Left lung (tissue), 4 donors: ENCODE measurements at regions not wholly inside any gene's neighbourhood (a gene's known extent, or its start where the extent isn't known, plus 50 kb on each side); places are given as distances from the start of the nearest gene placed in this dataset.

Experiments
- ATAC-seq: fragments of 200-7000 bp; cut with Tn5 transposase; one replicate; pipeline ENCODE4 v1.9.1; 2020; ENCODE audit warnings: moderate library complexity
- DNase-seq, 4 donors: peaks; one replicate each; pipeline ENCODE4 v3.0.0-alpha.2; 2013 to 2020
- H3K27ac ChIP-seq, 2 donors: fragments of 200-600 bp; sonication (generic) in 1 of 2; one replicate each; pipeline versions ENCODE4 v1.5.0 to v1.8.0; 2020 to 2021
- H3K27me3 ChIP-seq, 2 donors: fragments of 200-600 bp; sonication (generic) in 1 of 2; one replicate each; pipeline versions ENCODE4 v1.5.0 to v1.8.0; 2020 to 2021
- H3K36me3 ChIP-seq, 2 donors: fragments of 200-600 bp; sonication (generic) in 1 of 2; one replicate each; pipeline versions ENCODE4 v1.5.0 to v1.8.0; 2020 to 2021
- H3K4me1 ChIP-seq, 2 donors: fragments of 200-600 bp; one replicate each; pipeline ENCODE4 v1.8.0; 2021
- H3K4me3 ChIP-seq, 2 donors: fragments of 200-600 bp; sonication (generic) in 1 of 2; one replicate each; pipeline versions ENCODE4 v1.5.0 to v1.8.0; 2020 to 2021; ENCODE audit warnings: mild to moderate bottlenecking in 1 of 2
- H3K9me3 ChIP-seq, 2 donors: fragments of 200-600 bp; sonication (generic) in 1 of 2; one replicate each; pipeline versions ENCODE4 v1.5.0 to v1.8.0; 2020 to 2021
- CTCF ChIP-seq, 2 donors: fragments of 200-600 bp; sonication (generic) in 1 of 2; IDR thresholded peaks; one replicate each; pipeline versions ENCODE4 v1.5.0 to v1.8.0; 2021; ENCODE audit warnings: antibody characterized with exemption in 2 of 2
- intact Hi-C, 2 donors: fragments of 100-400 bp; cut with DNase I; formaldehyde crosslinking; loops; one replicate each; pipeline versions ENCODE4 v1.11.2 to v1.14.2; 2022
- donor health status: DM: no; HTN: yes; CAD: no.
- donor health status: DM: no; HTN: no; CAD: no.

GRCh38 chr4:31391976-31392375, 671.8 kb downstream of the PCDH7 start:
- H3K27ac ChIP-seq, result no peak overlapping the region
- H3K9me3 ChIP-seq, result no peaks in the 10 kb centered on the region
- H3K4me1 ChIP-seq, result no peaks in the 10 kb centered on the region
- no peaks in the 10 kb centered on the region for H3K27me3 ChIP-seq
- ATAC-seq, result no peak
- intact Hi-C loops, result no loop called here
- H3K4me3 ChIP-seq, result no peak overlapping the region
- no peaks in the 10 kb centered on the region for H3K36me3 ChIP-seq
- DNase-seq, result no peak
- no peak for TF ChIP-seq CTCF (IDR thresholded peaks at IDR 0.05)

- ATAC-seq (no peak), DNase-seq (no peak)
- intact Hi-C loops, result no loop called here
- no peak for TF ChIP-seq CTCF (IDR thresholded peaks at IDR 0.05)
- H3K9me3 ChIP-seq, result no peaks in the 10 kb centered on the region
- H3K36me3 ChIP-seq, result no peaks in the 10 kb centered on the region
- no peak overlapping the region for H3K4me3 ChIP-seq
- no peak overlapping the region for H3K27ac ChIP-seq
- no peaks in the 10 kb centered on the region for H3K4me1 ChIP-seq
- H3K27me3 ChIP-seq, result no peaks in the 10 kb centered on the region
Measured at GRCh38 chr4:31392923-31393322, 672.8 kb downstream of the PCDH7 start.

GRCh38 chr4:31408121-31408520, 688.0 kb downstream of the PCDH7 start:
- H3K4me1 ChIP-seq, result no peaks in the 10 kb centered on the region
- H3K4me3 ChIP-seq, result no peak overlapping the region
- ATAC-seq (no peak), DNase-seq (no peak)
- TF ChIP-seq CTCF (IDR thresholded peaks at IDR 0.05), result no peak
- no peaks in the 10 kb centered on the region for H3K27me3 ChIP-seq
- intact Hi-C loops, result no loop called here
- H3K27ac ChIP-seq, result no peak overlapping the region
- H3K36me3 ChIP-seq, result no peaks in the 10 kb centered on the region
- no peaks in the 10 kb centered on the region for H3K9me3 ChIP-seq

- Histone ChIP-seq H3K36me3 (no peaks in the 10 kb centered on the region), H3K27me3 (no peaks in the 10 kb centered on the region), H3K4me3 (no peak overlapping the region), H3K4me1 (no peaks in the 10 kb centered on the region), H3K9me3 (no peaks in the 10 kb centered on the region), H3K27ac (no peak overlapping the region)
- TF ChIP-seq CTCF (IDR thresholded peaks at IDR 0.05), result no peak
- intact Hi-C loops, result no loop called here
- DNase-seq (no peak), ATAC-seq (no peak)
Measured at GRCh38 chr4:31411565-31411964, 691.4 kb downstream of the PCDH7 start.

GRCh38 chr4:31415629-31416028, 695.5 kb downstream of the PCDH7 start:
- ATAC-seq (no peak), DNase-seq (no peak)
- H3K4me3 ChIP-seq, result no peak overlapping the region
- intact Hi-C loops, result no loop called here
- no peak for TF ChIP-seq CTCF (IDR thresholded peaks at IDR 0.05)
- no peak overlapping the region for H3K27ac ChIP-seq
- no peaks in the 10 kb centered on the region for H3K36me3 ChIP-seq
- no peaks in the 10 kb centered on the region for H3K27me3 ChIP-seq
- no peaks in the 10 kb centered on the region for H3K9me3 ChIP-seq
- H3K4me1 ChIP-seq, result no peaks in the 10 kb centered on the region
